Liver (tissue), 8 donors: ENCODE measurements at regions not wholly inside any gene's neighbourhood (a gene's known extent, or its start where the extent isn't known, plus 50 kb on each side); places are given as distances from the start of the nearest gene placed in this dataset.

Experiments
- DNase-seq: peaks from one replicate; pipeline ENCODE4 v3.0.0-alpha.2; 2017; ENCODE audit warnings: low spot score
- H3K27ac ChIP-seq, 2 donors: one replicate each; pipeline ENCODE4 v1.7.0; 2013; ENCODE audit warnings: inconsistent platforms in 2 of 2, low read length in 2 of 2, control low read depth in 1 of 2, low read depth in 1 of 2, mild to moderate bottlenecking in 1 of 2
- H3K27me3 ChIP-seq, 4 donors: one replicate each; pipeline versions ENCODE4 v1.6.1 to v1.7.0; 2013; ENCODE audit warnings: low read length in 3 of 4, inconsistent platforms in 1 of 4, mild to moderate bottlenecking in 1 of 4, moderate library complexity in 1 of 4; ENCODE audit not compliant: control insufficient read depth in 4 of 4, insufficient read depth in 4 of 4
- H3K36me3 ChIP-seq, 4 donors: one replicate each; pipeline versions ENCODE4 v1.6.1 to v1.7.0; 2013; ENCODE audit warnings: low read length in 3 of 4, mild to moderate bottlenecking in 3 of 4, low read depth in 1 of 4, moderate library complexity in 1 of 4; ENCODE audit not compliant: control insufficient read depth in 4 of 4, insufficient read depth in 3 of 4
- H3K4me1 ChIP-seq, 4 donors: one replicate each; pipeline versions ENCODE4 v1.6.1 to v1.7.0; 2013; ENCODE audit warnings: low read length in 3 of 4, mild to moderate bottlenecking in 3 of 4, moderate library complexity in 1 of 4; ENCODE audit not compliant: control insufficient read depth in 4 of 4, insufficient read depth in 4 of 4
- H3K4me3 ChIP-seq, 3 donors: one replicate each; pipeline versions ENCODE4 v1.6.1 to v1.7.0; 2013; ENCODE audit warnings: low read length in 3 of 3, control low read depth in 1 of 3, low read depth in 1 of 3, mild to moderate bottlenecking in 1 of 3
- H3K9ac ChIP-seq, 2 donors: one replicate each; pipeline ENCODE4 v1.7.0; 2013; ENCODE audit warnings: low read length in 2 of 2, mild to moderate bottlenecking in 2 of 2, moderate library complexity in 2 of 2, control low read depth in 1 of 2, low read depth in 1 of 2
- H3K9me3 ChIP-seq, 4 donors: one replicate each; pipeline versions ENCODE4 v1.6.1 to v1.7.0; 2013; ENCODE audit warnings: low read length in 3 of 4; ENCODE audit not compliant: control insufficient read depth in 4 of 4
- ATF3 ChIP-seq: IDR thresholded peaks from 2 replicates; pipeline ENCODE4 v1.6.1; 2016; ENCODE audit warnings: antibody characterized with exemption
- CTCF ChIP-seq: fragments of 150-350 bp; IDR thresholded peaks from 2 replicates; pipeline ENCODE4 v1.5.1; 2017; ENCODE audit warnings: improper control_type of control experiment, low read depth, low read length; ENCODE audit not compliant: missing input control
- EGR1 ChIP-seq, 2 donors: IDR thresholded peaks; 2 replicates each; pipeline ENCODE4 v1.6.1; 2016 to 2018; ENCODE audit warnings: antibody characterized with exemption in 2 of 2, low read depth in 2 of 2
- GABPA ChIP-seq, 2 donors: IDR thresholded peaks in 1 of 2; conservative IDR thresholded peaks in 1 of 2; 2 replicates each; pipeline ENCODE4 v1.6.1; 2016; ENCODE audit warnings: antibody characterized with exemption in 2 of 2, mild to moderate bottlenecking in 1 of 2, moderate library complexity in 1 of 2
- JUND ChIP-seq, 2 donors: IDR thresholded peaks; 2 replicates each; pipeline ENCODE4 v1.6.1; 2016; ENCODE audit warnings: antibody characterized with exemption in 2 of 2
- MAX ChIP-seq: IDR thresholded peaks from 2 replicates; pipeline ENCODE4 v1.6.1; 2016; ENCODE audit warnings: antibody characterized with exemption
- NR2F2 ChIP-seq: IDR thresholded peaks from 2 replicates; pipeline ENCODE4 v1.6.1; 2016; ENCODE audit warnings: antibody characterized with exemption
- RAD21 ChIP-seq, 2 donors: IDR thresholded peaks; 2 replicates each; pipeline ENCODE4 v1.6.1; 2016; ENCODE audit warnings: antibody characterized with exemption in 2 of 2, mild to moderate bottlenecking in 2 of 2
- REST ChIP-seq: IDR thresholded peaks from 2 replicates; pipeline ENCODE4 v1.6.1; 2016; ENCODE audit warnings: antibody characterized with exemption, mild to moderate bottlenecking
- SP1 ChIP-seq: IDR thresholded peaks from 2 replicates; pipeline ENCODE4 v1.6.1; 2018; ENCODE audit warnings: antibody characterized with exemption, mild to moderate bottlenecking
- YY1 ChIP-seq: IDR thresholded peaks from 2 replicates; pipeline ENCODE4 v1.6.1; 2016; ENCODE audit warnings: antibody characterized with exemption, mild to moderate bottlenecking
- WGBS: extraction: QIAGEN DNeasy Blood & Tissue Kit; methylation state at CpG from one replicate; pipeline ENCODE4 v1.1.7; 2013; 5-methylcytosine and 5-hydroxymethylcytosine counted together
- donor health status: healthy.
- donor health status: healthy.
- donor health status: healthy.
- donor health status: healthy.
- donor health status: healthy.

GRCh38 chr17:79433379-79433778 is 177.5 kb downstream of the RBFOX3 start:
- WGBS = 53% methylated on average over 7 of the region's 7 CpGs
- peaks cover 0 to 8% (median 3%) of the 10 kb centered on the region in 4 donors for H3K27me3 ChIP-seq

GRCh38 chr17:79431175-79431574 is 179.7 kb downstream of the RBFOX3 start:
- no peak overlapping the region for H3K9ac ChIP-seq
- no peak for TF ChIP-seq NR2F2
- TF ChIP-seq GABPA (IDR thresholded peaks at IDR 0.05 in 1 of 2, conservative IDR thresholded peaks at IDR 0.05 in 1 of 2) = no peak
- TF ChIP-seq ATF3 = no peak
- no peak for TF ChIP-seq MAX
- TF ChIP-seq REST = no peak
- no peak for TF ChIP-seq EGR1 (IDR thresholded peaks at IDR 0.05; ENCODE audit: low read depth in 2 of 2)
- no peak for TF ChIP-seq JUND (IDR thresholded peaks at IDR 0.05)
- TF ChIP-seq RAD21 (IDR thresholded peaks at IDR 0.05) = no peak
- TF ChIP-seq YY1 = no peak
- TF ChIP-seq SP1 = no peak
- H3K4me3 ChIP-seq = no peak overlapping the region
- H3K27me3 ChIP-seq = peaks cover 0 to 8% (median 3%) of the 10 kb centered on the region in 4 donors
- 87% methylated on average over 8 of the region's 8 CpGs for WGBS
- no peak overlapping the region for H3K27ac ChIP-seq
- H3K36me3 ChIP-seq = no peaks in the 10 kb centered on the region
- H3K9me3 ChIP-seq = peaks cover 0 to 3% (median under 1%) of the 10 kb centered on the region in 4 donors
- no peak for DNase-seq
- no peaks in the 10 kb centered on the region for H3K4me1 ChIP-seq

More at GRCh38 chr17:79433379-79433778, 177.5 kb downstream of the RBFOX3 start:
- H3K4me1 ChIP-seq = no peaks in the 10 kb centered on the region
- H3K9me3 ChIP-seq = peaks cover 0 to 3% (median under 1%) of the 10 kb centered on the region in 4 donors
- TF ChIP-seq CTCF (no peak), MAX (no peak), RAD21 (IDR thresholded peaks at IDR 0.05) (no peak), REST (no peak)
- H3K27ac ChIP-seq = no peak overlapping the region
- no peaks in the 10 kb centered on the region for H3K36me3 ChIP-seq
- no peak overlapping the region for H3K9ac ChIP-seq
- no peak overlapping the region for H3K4me3 ChIP-seq
- DNase-seq = no peak
